Peyer's patch (tissue), 4 donors: ENCODE measurements at regions not wholly inside any gene's neighbourhood (a gene's known extent, or its start where the extent isn't known, plus 50 kb on each side); places are given as distances from the start of the nearest gene placed in this dataset.
"Not testable (repeated sequence)": the region's sequence is repeated elsewhere in the genome, so short reads cannot be mapped to it uniquely, and the experiment has no call there.

ENCODE experiments used
- DNase-seq, 3 donors: peaks; one replicate each; pipeline ENCODE4 v3.0.0-alpha.2; 2017 to 2019
- H3K27ac ChIP-seq, 4 donors: fragments of 200-600 bp; sonication (generic); one replicate each; pipeline ENCODE4 v1.5.1; 2016 to 2019
- H3K27me3 ChIP-seq, 2 donors: fragments of 200-600 bp; sonication (generic); one replicate each; pipeline ENCODE4 v1.5.1; 2019
- H3K36me3 ChIP-seq, 3 donors: fragments of 200-600 bp; sonication (generic); one replicate each; pipeline ENCODE4 v1.5.1; 2016 to 2019
- H3K4me1 ChIP-seq, 4 donors: fragments of 200-600 bp; sonication (generic); one replicate each; pipeline ENCODE4 v1.5.1; 2016 to 2019
- H3K4me3 ChIP-seq, 4 donors: fragments of 200-600 bp; sonication (generic); 1 replicate in 3 of 4; 2 replicates in 1 of 4; pipeline ENCODE4 v1.5.1; 2016 to 2019; ENCODE audit warnings: mild to moderate bottlenecking in 1 of 4
- H3K9me3 ChIP-seq, 4 donors: fragments of 200-600 bp; sonication (generic); one replicate each; pipeline ENCODE4 v1.5.1; 2016 to 2019; ENCODE audit warnings: mild to moderate bottlenecking in 1 of 4
- POLR2A ChIP-seq, 2 donors: fragments of 450-650 bp; IDR thresholded peaks; one replicate each; pipeline ENCODE4 v1.5.1; 2017; ENCODE audit warnings: antibody characterized with exemption in 2 of 2, mild to moderate bottlenecking in 2 of 2, moderate library complexity in 2 of 2
- TF ChIP-seq, protein P1 (sequence below), 6 experiments: fragments of 450-650 bp in 4 of 6; fragments of 200-600 bp in 2 of 6; sonication (generic) in 1 of 6; IDR thresholded peaks; one replicate each; pipeline ENCODE4 v1.5.1; 2017 to 2019; ENCODE audit warnings: antibody characterized with exemption in 6 of 6, mild to moderate bottlenecking in 3 of 6, moderate library complexity in 1 of 6

DNA sequence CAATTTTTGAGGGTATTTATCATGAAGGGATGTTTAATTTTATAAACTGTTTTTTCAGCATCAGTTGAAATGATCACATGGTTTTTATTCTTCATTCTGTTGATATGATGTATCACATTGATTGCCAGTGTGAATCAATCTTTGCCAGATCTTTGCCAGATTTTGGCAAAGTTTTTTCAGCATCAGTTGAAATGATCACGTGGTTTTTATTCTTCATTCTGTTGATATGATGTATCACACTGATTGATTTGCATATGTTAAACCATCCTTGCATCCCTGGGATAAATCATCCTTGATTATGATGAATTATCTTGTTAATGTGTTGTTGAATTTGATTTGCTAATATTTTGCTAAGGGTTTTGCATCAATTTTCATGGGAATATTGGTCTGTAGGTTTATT is 140.9 kb upstream of the TAS2R1 start:
- TF ChIP-seq POLR2A (IDR thresholded peaks at IDR 0.05): no peak
- TF ChIP-seq, protein P1, sequence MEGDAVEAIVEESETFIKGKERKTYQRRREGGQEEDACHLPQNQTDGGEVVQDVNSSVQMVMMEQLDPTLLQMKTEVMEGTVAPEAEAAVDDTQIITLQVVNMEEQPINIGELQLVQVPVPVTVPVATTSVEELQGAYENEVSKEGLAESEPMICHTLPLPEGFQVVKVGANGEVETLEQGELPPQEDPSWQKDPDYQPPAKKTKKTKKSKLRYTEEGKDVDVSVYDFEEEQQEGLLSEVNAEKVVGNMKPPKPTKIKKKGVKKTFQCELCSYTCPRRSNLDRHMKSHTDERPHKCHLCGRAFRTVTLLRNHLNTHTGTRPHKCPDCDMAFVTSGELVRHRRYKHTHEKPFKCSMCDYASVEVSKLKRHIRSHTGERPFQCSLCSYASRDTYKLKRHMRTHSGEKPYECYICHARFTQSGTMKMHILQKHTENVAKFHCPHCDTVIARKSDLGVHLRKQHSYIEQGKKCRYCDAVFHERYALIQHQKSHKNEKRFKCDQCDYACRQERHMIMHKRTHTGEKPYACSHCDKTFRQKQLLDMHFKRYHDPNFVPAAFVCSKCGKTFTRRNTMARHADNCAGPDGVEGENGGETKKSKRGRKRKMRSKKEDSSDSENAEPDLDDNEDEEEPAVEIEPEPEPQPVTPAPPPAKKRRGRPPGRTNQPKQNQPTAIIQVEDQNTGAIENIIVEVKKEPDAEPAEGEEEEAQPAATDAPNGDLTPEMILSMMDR (IDR thresholded peaks at IDR 0.05): no peak
- no peak for DNase-seq
- Histone ChIP-seq H3K27me3 (no peaks in the 10 kb centered on the region), H3K36me3 (no peaks in the 10 kb centered on the region), H3K27ac (no peak overlapping the region), H3K4me3 (no peak overlapping the region), H3K4me1 (no peaks in the 10 kb centered on the region), H3K9me3 (no peaks in the 10 kb centered on the region)

DNA sequence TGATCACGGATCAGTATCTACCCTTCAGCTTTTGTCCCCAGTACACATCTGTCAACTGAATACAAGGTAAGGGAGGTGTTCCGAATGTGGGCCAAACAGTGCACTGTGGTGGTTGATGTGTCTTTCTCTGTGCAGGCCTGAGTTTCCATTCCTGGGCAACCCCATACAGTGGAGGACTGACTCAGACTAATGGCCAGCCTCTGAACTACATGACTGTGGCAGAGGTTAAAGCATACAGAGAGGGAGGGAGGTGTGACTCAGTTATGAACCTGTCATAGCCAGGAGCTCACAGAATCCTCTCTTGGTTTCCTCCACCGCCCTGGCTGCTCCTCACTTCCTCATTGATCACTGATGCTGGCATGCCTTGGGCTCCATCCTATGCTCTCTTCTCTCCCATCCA is 136.4 kb upstream of the TAS2R1 start:
- H3K36me3 ChIP-seq: no peaks in the 10 kb centered on the region
- no peak for DNase-seq
- TF ChIP-seq, protein P1 (IDR thresholded peaks at IDR 0.05): no peak
- TF ChIP-seq POLR2A (IDR thresholded peaks at IDR 0.05): no peak
- H3K27ac ChIP-seq: no peak overlapping the region
- H3K4me3 ChIP-seq: no peak overlapping the region
- no peaks in the 10 kb centered on the region for H3K27me3 ChIP-seq
- H3K9me3 ChIP-seq: no peaks in the 10 kb centered on the region
- H3K4me1 ChIP-seq: no peaks in the 10 kb centered on the region

DNA sequence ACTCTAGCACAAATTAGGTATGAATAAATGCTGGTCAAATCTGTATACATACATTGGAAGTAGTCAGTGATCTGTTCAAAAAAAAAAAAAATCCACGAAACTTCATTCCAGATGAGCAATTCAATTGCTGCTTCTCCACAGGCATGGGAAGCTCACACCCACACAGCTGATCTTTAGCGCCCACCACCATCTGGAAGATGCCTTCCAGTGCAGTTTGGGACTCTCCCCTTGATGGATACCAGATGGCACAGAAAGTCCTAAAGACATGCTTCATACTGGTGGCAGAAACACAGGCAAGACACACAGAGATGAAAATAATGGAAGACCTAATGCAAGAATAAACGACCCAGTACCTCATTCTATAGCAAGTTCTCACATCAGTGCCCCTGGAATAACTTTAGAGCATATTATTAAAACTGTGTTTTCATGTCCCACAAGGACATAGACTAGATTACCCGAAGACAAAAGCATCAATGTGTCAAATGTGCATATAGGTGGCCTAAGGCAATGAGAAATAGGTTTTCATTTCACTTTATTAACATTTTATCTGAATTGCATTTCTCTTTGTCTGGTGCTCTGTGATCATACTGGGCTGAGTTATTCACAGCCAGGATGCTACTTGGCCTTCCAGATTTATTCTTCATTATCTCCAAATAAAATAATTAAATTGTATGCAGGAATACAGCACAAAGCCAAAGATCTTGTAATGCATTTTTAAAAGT is 135.4 kb upstream of the TAS2R1 start:
- Histone ChIP-seq H3K27ac (no peak overlapping the region), H3K36me3 (no peaks in the 10 kb centered on the region), H3K9me3 (no peaks in the 10 kb centered on the region), H3K4me3 (no peak overlapping the region), H3K27me3 (no peaks in the 10 kb centered on the region), H3K4me1 (no peaks in the 10 kb centered on the region)
- TF ChIP-seq, protein P1 (IDR thresholded peaks at IDR 0.05): no peak
- no peak for TF ChIP-seq POLR2A (IDR thresholded peaks at IDR 0.05)
- DNase-seq: no peak

DNA sequence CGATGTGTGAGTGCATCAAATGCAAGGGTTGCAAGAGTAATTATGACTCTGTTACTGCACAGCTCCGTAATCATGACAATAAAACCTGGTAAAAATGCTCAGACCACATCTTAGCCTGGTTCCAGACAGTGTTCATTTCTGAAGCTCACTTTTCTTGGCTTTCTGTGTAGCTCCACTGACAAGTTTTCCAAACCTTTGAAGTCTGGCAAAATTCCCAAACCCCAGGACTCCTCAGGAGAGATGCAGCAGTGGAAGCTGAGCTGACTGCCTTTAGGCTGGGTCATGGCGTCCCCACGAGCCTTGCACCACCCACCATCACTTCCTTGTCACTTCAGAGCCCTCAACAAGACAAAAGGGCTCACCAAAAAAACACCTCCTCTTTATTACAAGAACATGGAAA is 131.6 kb upstream of the TAS2R1 start:
- Histone ChIP-seq H3K27ac (no peak overlapping the region), H3K4me1 (no peaks in the 10 kb centered on the region), H3K27me3 (no peaks in the 10 kb centered on the region), H3K9me3 (no peaks in the 10 kb centered on the region), H3K36me3 (no peaks in the 10 kb centered on the region), H3K4me3 (no peak overlapping the region)
- no peak for DNase-seq
- no peak for TF ChIP-seq POLR2A (IDR thresholded peaks at IDR 0.05)
- TF ChIP-seq, protein P1 (IDR thresholded peaks at IDR 0.05): no peak

DNA sequence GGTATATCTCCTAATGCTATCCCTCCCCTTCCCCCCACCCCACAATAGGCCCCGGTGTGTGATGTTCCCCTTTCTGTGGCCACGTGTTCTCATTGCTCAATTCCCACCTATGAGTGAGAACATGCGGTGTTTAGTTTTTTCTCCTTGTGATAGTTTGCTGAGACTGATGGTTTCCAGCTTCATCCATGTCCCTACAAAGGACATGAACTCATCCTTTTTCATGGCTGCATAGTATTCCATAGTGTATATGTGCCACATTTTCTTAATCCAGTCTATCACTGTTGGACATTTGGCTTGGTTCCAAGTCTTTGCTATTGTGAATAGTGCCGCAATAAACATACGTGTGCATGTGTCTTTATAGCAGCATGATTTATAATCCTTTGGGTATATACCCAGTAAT is 122.5 kb upstream of the TAS2R1 start:
- not testable (repeated sequence) for H3K4me1 ChIP-seq, H3K36me3 ChIP-seq, H3K27me3 ChIP-seq, H3K9me3 ChIP-seq, DNase-seq, H3K27ac ChIP-seq, H3K4me3 ChIP-seq

DNA sequence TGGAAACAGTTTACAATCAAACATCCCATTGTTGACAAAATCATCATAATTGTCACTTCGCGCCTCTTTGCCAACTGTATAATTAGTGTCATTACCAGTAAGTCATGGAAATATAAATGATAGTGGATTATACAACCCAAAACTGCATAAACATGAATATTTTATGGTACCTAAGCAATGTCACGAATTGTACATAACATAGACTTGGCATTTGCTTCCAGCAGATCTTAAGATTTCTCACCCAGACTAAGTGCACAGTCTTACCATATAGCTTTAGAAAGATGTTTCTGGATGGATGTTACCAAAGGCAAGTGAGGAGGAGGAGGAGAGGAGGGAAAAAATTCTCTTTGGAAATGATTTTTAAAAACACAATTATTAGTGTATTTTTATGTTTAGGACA is 113.4 kb upstream of the TAS2R1 start:
- no peak for DNase-seq
- Histone ChIP-seq H3K4me3 (no peak overlapping the region), H3K9me3 (no peaks in the 10 kb centered on the region), H3K4me1 (no peaks in the 10 kb centered on the region), H3K27me3 (no peaks in the 10 kb centered on the region), H3K36me3 (no peaks in the 10 kb centered on the region), H3K27ac (no peak overlapping the region)
- TF ChIP-seq POLR2A (IDR thresholded peaks at IDR 0.05): no peak
- TF ChIP-seq, protein P1 (IDR thresholded peaks at IDR 0.05): no peak
